GM19372 (cell line): ENCODE measurements at regions not wholly inside any gene's neighbourhood (a gene's known extent, or its start where the extent isn't known, plus 50 kb on each side); places are given as distances from the start of the nearest gene placed in this dataset.
"Not testable (repeated sequence)": the region's sequence is repeated elsewhere in the genome, so short reads cannot be mapped to it uniquely, and the experiment has no call there.

ENCODE experiments used
- ATAC-seq: cut with Tn5 transposase; IDR thresholded peaks from one replicate; pipeline ENCODE4 v1.9.1; 2021; ENCODE audit warnings: mild to moderate bottlenecking, low read depth, moderate library complexity; ENCODE audit not compliant: unreplicated experiment

GRCh38 chr16:64278196-64278595 is 843.7 kb downstream of the CDH11 start:
- ATAC-seq = no peak

- no peak for ATAC-seq
Observed at GRCh38 chr16:64276646-64277045, 845.2 kb downstream of the CDH11 start.

- ATAC-seq = no peak
Observed at GRCh38 chr16:64272028-64272427, 849.8 kb downstream of the CDH11 start.

GRCh38 chr16:64269756-64270155 is 852.1 kb downstream of the CDH11 start:
- no peak for ATAC-seq

- no peak for ATAC-seq
Observed at GRCh38 chr16:64265756-64266155, 856.1 kb downstream of the CDH11 start.

- ATAC-seq = not testable (repeated sequence)
Observed at GRCh38 chr16:64260631-64261401, 861.0 kb downstream of the CDH11 start.

GRCh38 chr16:64254443-64255367 is 867.2 kb downstream of the CDH11 start:
- no peak for ATAC-seq

GRCh38 chr16:64253525-64253924 is 868.3 kb downstream of the CDH11 start:
- no peak for ATAC-seq

- no peak for ATAC-seq
Observed at GRCh38 chr16:64253096-64253495, 868.8 kb downstream of the CDH11 start.

GRCh38 chr16:64251742-64252141 is 870.1 kb downstream of the CDH11 start:
- ATAC-seq = no peak

GRCh38 chr16:64250866-64251265 is 871.0 kb downstream of the CDH11 start:
- no peak for ATAC-seq

- ATAC-seq = no peak
Observed at GRCh38 chr16:64242492-64242891, 879.4 kb downstream of the CDH11 start.

GRCh38 chr16:64240586-64240985 is 881.3 kb downstream of the CDH11 start:
- no peak for ATAC-seq

GRCh38 chr16:64238571-64238970 is 883.3 kb downstream of the CDH11 start:
- ATAC-seq = no peak

- no peak for ATAC-seq
Observed at GRCh38 chr16:64236316-64236715, 885.5 kb downstream of the CDH11 start.

GRCh38 chr16:64234200-64234599 is 887.7 kb downstream of the CDH11 start:
- no peak for ATAC-seq

GRCh38 chr16:64225696-64226095 is 896.2 kb downstream of the CDH11 start:
- ATAC-seq = no peak

- ATAC-seq = no peak
Observed at GRCh38 chr16:64225036-64225435, 896.8 kb downstream of the CDH11 start.

GRCh38 chr16:64217789-64218535 is 903.9 kb downstream of the CDH11 start:
- no peak for ATAC-seq

GRCh38 chr16:64215730-64216129 is 906.1 kb downstream of the CDH11 start:
- no peak for ATAC-seq

- no peak for ATAC-seq
Observed at GRCh38 chr16:64211331-64211730, 910.5 kb downstream of the CDH11 start.
